K562 (cell line): ENCODE measurements at regions not wholly inside any gene's neighbourhood (a gene's known extent, or its start where the extent isn't known, plus 50 kb on each side); places are given as distances from the start of the nearest gene placed in this dataset.

ENCODE experiments used
- ATAC-seq: fragments of 200-7000 bp; cut with Tn5 transposase; 3 replicates; pipeline ENCODE4 v1.9.1; 2020; ENCODE audit warnings: moderate library complexity
- BruUV-seq: library from RNA; stranded (reverse); fragments of 400-500 nt; replicated peaks from 2 replicates; lab custom pipeline; 2021; lab: Mats Ljungman, UMichigan
- CTCF ChIA-PET: fragments of 300-600 bp; formaldehyde crosslinking; extraction: SDS; loops from one replicate; lab custom pipeline; 2021; ENCODE audit warnings: low intra/inter-chr PET ratio; lab: Yijun Ruan, JAX
- POLR2A ChIA-PET: fragments of 300-600, 350-650 bp; sonication (Branson Sonifier 250); formaldehyde crosslinking; extraction: SDS; loops from one replicate; lab custom pipeline; 2021; ENCODE audit warnings: antibody characterized with exemption, inconsistent platforms; lab: Yijun Ruan, JAX
- DNase-seq, 4 experiments: peaks; one replicate each; pipeline versions ENCODE4 v3.0.0 to v3.0.0-alpha.2; 2011 to 2018; ENCODE audit warnings: low spot score in 3 of 4, mixed read lengths in 3 of 4; ENCODE audit errors: extremely low read depth in 1 of 4
- FAIRE-seq: peaks from 2 replicates; lab custom pipeline; 2011; peaks lifted over from hg19 to GRCh38; lab: Jason Lieb, UNC
- H2AFZ ChIP-seq: 2 replicates; pipeline ENCODE4 v1.6.0; 2011; ENCODE audit warnings: low read depth, low read length, control low read depth, inconsistent platforms
- H3K27ac ChIP-seq: fragments of 200-600 bp; 3 replicates; pipeline ENCODE4 v1.8.0; 2011; ENCODE audit warnings: low read depth, mild to moderate bottlenecking, control low read depth, inconsistent platforms, low read length, moderate library complexity, mixed read lengths; ENCODE audit errors: extremely low read depth
- H3K27me3 ChIP-seq, 2 experiments: fragments of 300-600 bp in 1 of 2; 2 replicates in 1 of 2; 3 replicates in 1 of 2; pipeline versions ENCODE4 v1.6.0 to v1.8.0; 2011; ENCODE audit warnings: inconsistent platforms in 2 of 2, low read length in 2 of 2, mild to moderate bottlenecking in 1 of 2, mixed read lengths in 1 of 2, moderate library complexity in 1 of 2; ENCODE audit not compliant: control insufficient read depth in 2 of 2, insufficient read depth in 2 of 2
- H3K36me3 ChIP-seq: fragments of 300-600 bp; 3 replicates; pipeline ENCODE4 v1.8.0; 2011; ENCODE audit warnings: mild to moderate bottlenecking, low read length, inconsistent platforms; ENCODE audit not compliant: control insufficient read depth, insufficient read depth
- H3K4me1 ChIP-seq, 2 experiments: fragments of 200-600 bp in 1 of 2; replicated peaks in 1 of 2; 2 replicates in 1 of 2; 3 replicates in 1 of 2; pipeline versions ENCODE4 v1.5.1 to v1.8.0; 2011; ENCODE audit warnings: inconsistent platforms in 2 of 2, low read length in 2 of 2, mild to moderate bottlenecking in 1 of 2, mixed read lengths in 1 of 2, moderate library complexity in 1 of 2; ENCODE audit not compliant: control insufficient read depth in 2 of 2, insufficient read depth in 2 of 2
- H3K4me2 ChIP-seq: 2 replicates; pipeline ENCODE4 v1.6.1; 2011; ENCODE audit warnings: low read length, control low read depth, inconsistent platforms, mixed read lengths; ENCODE audit not compliant: insufficient read depth
- H3K4me3 ChIP-seq: fragments of 200-600 bp; sonication (generic), shearing (Covaris generic); 2 replicates; pipeline ENCODE4 v1.5.1; 2016; ENCODE audit warnings: control low read depth, inconsistent platforms
- H3K79me2 ChIP-seq: fragments of 200-600 bp; 3 replicates; pipeline ENCODE4 v1.8.0; 2011; ENCODE audit warnings: low read length, inconsistent platforms; ENCODE audit not compliant: control insufficient read depth, insufficient read depth
- H3K9ac ChIP-seq, 2 experiments: 2 replicates each; pipeline versions ENCODE4 v1.6.0 to v1.6.1; 2011; ENCODE audit warnings: low read depth in 2 of 2, low read length in 2 of 2, control low read depth in 1 of 2, inconsistent platforms in 1 of 2, mild to moderate bottlenecking in 1 of 2, mixed read lengths in 1 of 2; ENCODE audit not compliant: insufficient read depth in 1 of 2
- H3K9me1 ChIP-seq: one replicate; pipeline ENCODE4 v1.6.0; 2011; ENCODE audit warnings: inconsistent platforms, mild to moderate bottlenecking, low read length, moderate library complexity; ENCODE audit not compliant: control insufficient read depth, insufficient read depth
- H3K9me3 ChIP-seq: replicated peaks from 2 replicates; pipeline ENCODE4 v1.5.1; 2011; ENCODE audit warnings: low read depth, low read length, inconsistent platforms; ENCODE audit not compliant: control insufficient read depth, insufficient read depth
- H4K20me1 ChIP-seq: replicated peaks from 2 replicates; pipeline ENCODE4 v1.6.1; 2011; ENCODE audit warnings: low read length, inconsistent platforms, mixed read lengths; ENCODE audit not compliant: control insufficient read depth, insufficient read depth
- CSDE1 ChIP-seq, 2 experiments: fragments of 450-650 bp; IDR thresholded peaks; 2 replicates each; pipeline ENCODE4 v1.6.1; 2016; ENCODE audit warnings: mild to moderate bottlenecking in 1 of 2
- ETV6 ChIP-seq, 3 experiments: fragments of 150-350 bp in 1 of 3; sonication (generic) in 1 of 3; formaldehyde crosslinking in 1 of 3; IDR thresholded peaks; 2 replicates each; pipeline versions ENCODE4 v1.6.1 to v1.8.0; 2014 to 2022; ENCODE audit warnings: borderline replicate concordance in 2 of 3, low read depth in 2 of 3, antibody characterized with exemption in 1 of 3, low read length in 1 of 3, mild to moderate bottlenecking in 1 of 3, missing genetic modification reagents in 1 of 3
- PHF20 ChIP-seq: fragments of 450-650 bp; IDR thresholded peaks from 2 replicates; pipeline ENCODE4 v1.6.1; 2018; ENCODE audit not compliant: partially characterized antibody
- PHF8 ChIP-seq: fragments of 200-600 bp; sonication (generic); IDR thresholded peaks from 2 replicates; pipeline ENCODE4 v1.6.1; 2012; ENCODE audit warnings: mixed run types, mild to moderate bottlenecking, inconsistent platforms, low read length, moderate library complexity, borderline replicate concordance
- POLR2A ChIP-seq: fragments of 450-650 bp; conservative IDR thresholded peaks from 2 replicates; pipeline ENCODE4 v1.6.1; 2016
- PURB ChIP-seq: sonication (generic); formaldehyde crosslinking; IDR thresholded peaks from 2 replicates; pipeline ENCODE4 v1.9.0; 2021; ENCODE audit warnings: low read depth, mild to moderate bottlenecking, missing genetic modification reagents
- SAP30 ChIP-seq: fragments of 200-600 bp; sonication (generic); IDR thresholded peaks from 2 replicates; pipeline ENCODE4 v1.6.1; 2012; ENCODE audit warnings: borderline replicate concordance, low read depth, mild to moderate bottlenecking, moderate library complexity, low read length, control low read depth, inconsistent platforms; ENCODE audit not compliant: insufficient read depth, poor library complexity, severe bottlenecking
- ZNF212 ChIP-seq: fragments of 450-650 bp; formaldehyde crosslinking; IDR thresholded peaks from 2 replicates; pipeline ENCODE4 v1.4.0; 2020; ENCODE audit warnings: mild to moderate bottlenecking
- ZNF24 ChIP-seq: fragments of 450-650 bp; IDR thresholded peaks from 2 replicates; pipeline ENCODE4 v1.6.1; 2016
- ZNF263 ChIP-seq: sonication (generic); formaldehyde crosslinking; IDR thresholded peaks from 2 replicates; pipeline ENCODE4 v1.8.0; 2022; ENCODE audit warnings: mild to moderate bottlenecking, missing genetic modification reagents, borderline replicate concordance
- WGBS: fragments of 100-300 bp; shearing (Covaris generic); methylation state at CpG from one replicate; pipeline ENCODE4 v1.1.6; 2016; ENCODE audit warnings: low coverage, mixed read lengths; ENCODE audit not compliant: insufficient coverage; ENCODE audit errors: missing lambda C conversion rate; 5-methylcytosine and 5-hydroxymethylcytosine counted together
- in situ Hi-C: fragments of 300-500 bp; cut with MboI; formaldehyde crosslinking; loops from 4 replicates; pipeline ENCODE4 v1.15.0; 2018; ENCODE audit warnings: inconsistent platforms, mixed read lengths
- intact Hi-C: fragments of 100-400 bp; cut with micrococcal nuclease; formaldehyde crosslinking; loops from 2 replicates; pipeline ENCODE4 v1.14.2; 2022
- TF ChIP-seq, protein P1 (sequence below): fragments of 150-350 bp; IDR thresholded peaks from 2 replicates; pipeline ENCODE4 v1.6.1; 2014; ENCODE audit warnings: low read depth, mild to moderate bottlenecking, low read length, borderline replicate concordance
- TF ChIP-seq, protein P2 (sequence below): fragments of 250-450 bp; sonication (Bioruptor Pico); IDR thresholded peaks from 2 replicates; pipeline ENCODE4 v1.4.0; 2020; ENCODE audit warnings: mild to moderate bottlenecking, moderate library complexity

DNA sequence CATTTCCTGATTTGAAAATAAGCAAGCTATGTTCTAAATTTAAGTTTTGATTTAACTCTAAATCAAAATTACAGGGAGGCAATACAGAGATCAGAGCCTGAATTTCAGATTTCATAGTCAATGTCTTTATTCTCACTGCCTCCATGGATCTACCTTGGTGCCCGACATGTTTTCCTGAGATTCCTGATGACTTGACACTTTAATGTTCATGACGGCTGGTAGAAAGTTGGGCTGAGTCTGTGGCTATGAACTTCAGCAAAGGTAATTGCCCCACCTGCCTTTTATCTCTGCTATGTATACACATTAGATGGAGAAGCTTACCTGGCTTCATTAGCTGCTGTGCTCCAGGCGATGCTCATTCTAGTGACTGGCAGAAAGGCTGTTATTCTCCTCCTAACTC, 1390.5 kb upstream of the CELF4 start:
- no peak overlapping the region for H3K4me2 ChIP-seq
- H3K4me3 ChIP-seq: no peak overlapping the region
- FAIRE-seq (no peak), DNase-seq (no peak), ATAC-seq (no peak)
- in situ Hi-C loops (no loop called here), intact Hi-C loops (no loop called here)
- no peaks in the 10 kb centered on the region for H3K4me1 ChIP-seq
- no peaks in the 10 kb centered on the region for H3K9me1 ChIP-seq
- ChIA-PET CTCF (no interaction called here), POLR2A (interaction anchor here (0.7 kb wide), 1 partner anchor 508 kb away, joined by 4 read pairs; no protein-coding TSS in a partner anchor)
- H3K27ac ChIP-seq: no peak overlapping the region
- WGBS: 0% methylated on average over 3 of the region's 3 CpGs
- BruUV-seq: no TSS peak
- H3K9me3 ChIP-seq: no peaks in the 10 kb centered on the region; the same call in 1 of the 2 replicates
- no peak overlapping the region for H3K9ac ChIP-seq
- H3K36me3 ChIP-seq: no peaks in the 10 kb centered on the region
- no peak overlapping the region for H2AFZ ChIP-seq
- H3K27me3 ChIP-seq: no peaks in the 10 kb centered on the region
- TF ChIP-seq PURB (CRISPR knock-in tag): no peak
- no peak for TF ChIP-seq PHF20
- TF ChIP-seq ZNF212 (CRISPR knock-in tag): no peak
- TF ChIP-seq, protein P1, sequence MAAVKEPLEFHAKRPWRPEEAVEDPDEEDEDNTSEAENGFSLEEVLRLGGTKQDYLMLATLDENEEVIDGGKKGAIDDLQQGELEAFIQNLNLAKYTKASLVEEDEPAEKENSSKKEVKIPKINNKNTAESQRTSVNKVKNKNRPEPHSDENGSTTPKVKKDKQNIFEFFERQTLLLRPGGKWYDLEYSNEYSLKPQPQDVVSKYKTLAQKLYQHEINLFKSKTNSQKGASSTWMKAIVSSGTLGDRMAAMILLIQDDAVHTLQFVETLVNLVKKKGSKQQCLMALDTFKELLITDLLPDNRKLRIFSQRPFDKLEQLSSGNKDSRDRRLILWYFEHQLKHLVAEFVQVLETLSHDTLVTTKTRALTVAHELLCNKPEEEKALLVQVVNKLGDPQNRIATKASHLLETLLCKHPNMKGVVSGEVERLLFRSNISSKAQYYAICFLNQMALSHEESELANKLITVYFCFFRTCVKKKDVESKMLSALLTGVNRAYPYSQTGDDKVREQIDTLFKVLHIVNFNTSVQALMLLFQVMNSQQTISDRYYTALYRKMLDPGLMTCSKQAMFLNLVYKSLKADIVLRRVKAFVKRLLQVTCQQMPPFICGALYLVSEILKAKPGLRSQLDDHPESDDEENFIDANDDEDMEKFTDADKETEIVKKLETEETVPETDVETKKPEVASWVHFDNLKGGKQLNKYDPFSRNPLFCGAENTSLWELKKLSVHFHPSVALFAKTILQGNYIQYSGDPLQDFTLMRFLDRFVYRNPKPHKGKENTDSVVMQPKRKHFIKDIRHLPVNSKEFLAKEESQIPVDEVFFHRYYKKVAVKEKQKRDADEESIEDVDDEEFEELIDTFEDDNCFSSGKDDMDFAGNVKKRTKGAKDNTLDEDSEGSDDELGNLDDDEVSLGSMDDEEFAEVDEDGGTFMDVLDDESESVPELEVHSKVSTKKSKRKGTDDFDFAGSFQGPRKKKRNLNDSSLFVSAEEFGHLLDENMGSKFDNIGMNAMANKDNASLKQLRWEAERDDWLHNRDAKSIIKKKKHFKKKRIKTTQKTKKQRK: no peak
- no peak for TF ChIP-seq ZNF24
- TF ChIP-seq, protein P2, sequence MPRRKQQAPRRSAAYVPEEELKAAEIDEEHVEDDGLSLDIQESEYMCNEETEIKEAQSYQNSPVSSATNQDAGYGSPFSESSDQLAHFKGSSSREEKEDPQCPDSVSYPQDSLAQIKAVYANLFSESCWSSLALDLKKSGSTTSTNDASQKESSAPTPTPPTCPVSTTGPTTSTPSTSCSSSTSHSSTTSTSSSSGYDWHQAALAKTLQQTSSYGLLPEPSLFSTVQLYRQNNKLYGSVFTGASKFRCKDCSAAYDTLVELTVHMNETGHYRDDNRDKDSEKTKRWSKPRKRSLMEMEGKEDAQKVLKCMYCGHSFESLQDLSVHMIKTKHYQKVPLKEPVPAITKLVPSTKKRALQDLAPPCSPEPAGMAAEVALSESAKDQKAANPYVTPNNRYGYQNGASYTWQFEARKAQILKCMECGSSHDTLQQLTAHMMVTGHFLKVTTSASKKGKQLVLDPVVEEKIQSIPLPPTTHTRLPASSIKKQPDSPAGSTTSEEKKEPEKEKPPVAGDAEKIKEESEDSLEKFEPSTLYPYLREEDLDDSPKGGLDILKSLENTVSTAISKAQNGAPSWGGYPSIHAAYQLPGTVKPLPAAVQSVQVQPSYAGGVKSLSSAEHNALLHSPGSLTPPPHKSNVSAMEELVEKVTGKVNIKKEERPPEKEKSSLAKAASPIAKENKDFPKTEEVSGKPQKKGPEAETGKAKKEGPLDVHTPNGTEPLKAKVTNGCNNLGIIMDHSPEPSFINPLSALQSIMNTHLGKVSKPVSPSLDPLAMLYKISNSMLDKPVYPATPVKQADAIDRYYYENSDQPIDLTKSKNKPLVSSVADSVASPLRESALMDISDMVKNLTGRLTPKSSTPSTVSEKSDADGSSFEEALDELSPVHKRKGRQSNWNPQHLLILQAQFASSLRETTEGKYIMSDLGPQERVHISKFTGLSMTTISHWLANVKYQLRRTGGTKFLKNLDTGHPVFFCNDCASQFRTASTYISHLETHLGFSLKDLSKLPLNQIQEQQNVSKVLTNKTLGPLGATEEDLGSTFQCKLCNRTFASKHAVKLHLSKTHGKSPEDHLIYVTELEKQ (CRISPR knock-in tag): no peak
- TF ChIP-seq ZNF263 (CRISPR knock-in tag): no peak
- no peak for TF ChIP-seq POLR2A
- no peak for TF ChIP-seq CSDE1 (IDR thresholded peaks at IDR 0.05)
- no peak for TF ChIP-seq SAP30
- TF ChIP-seq PHF8: no peak
- no peak for TF ChIP-seq ETV6 (IDR thresholded peaks at IDR 0.05; ENCODE audit: borderline replicate concordance in 1 of 2, low read depth in 2 of 2, low read length in 1 of 2)
- TF ChIP-seq ETV6 (CRISPR knock-in tag; IDR thresholded peaks at IDR 0.05; ENCODE audit: borderline replicate concordance): no peak
- H4K20me1 ChIP-seq: no peaks in the 10 kb centered on the region
- H3K79me2 ChIP-seq: no peaks in the 10 kb centered on the region
